CD4-positive, alpha-beta T cell treated with Interleukin-12 subunit alpha and Interleukin-12 subunit beta, for 1 hour (primary cell): ENCODE measurements at regions not wholly inside any gene's neighbourhood (a gene's known extent, or its start where the extent isn't known, plus 50 kb on each side); places are given as distances from the start of the nearest gene placed in this dataset.

Experiments
- DNase-seq: peaks from one replicate; pipeline ENCODE4 v3.0.0-alpha.2; 2020

GRCh38 chr5:174414315-174414710 lies 310.1 kb upstream of the MSX2 start:
- DNase-seq, result no peak

- DNase-seq, result no peak
Observed at GRCh38 chr5:174418809-174419539, 305.4 kb upstream of the MSX2 start.

GRCh38 chr5:174419540-174420132 lies 304.7 kb upstream of the MSX2 start:
- peak; percentile 76 for DNase-seq

- DNase-seq, result no peak
Observed at GRCh38 chr5:174420651-174421407, 303.6 kb upstream of the MSX2 start.

- no peak for DNase-seq
Observed at GRCh38 chr5:174421408-174421805, 303.0 kb upstream of the MSX2 start.

GRCh38 chr5:174423558-174423957 lies 300.8 kb upstream of the MSX2 start:
- no peak for DNase-seq

GRCh38 chr5:174424219-174425053 lies 299.9 kb upstream of the MSX2 start:
- no peak for DNase-seq

GRCh38 chr5:174425271-174425963 lies 299.0 kb upstream of the MSX2 start:
- no peak for DNase-seq

- no peak for DNase-seq
Observed at GRCh38 chr5:174425964-174426290, 298.5 kb upstream of the MSX2 start.

GRCh38 chr5:174426388-174426787 lies 298.0 kb upstream of the MSX2 start:
- no peak for DNase-seq

- no peak for DNase-seq
Observed at GRCh38 chr5:174426851-174427250, 297.5 kb upstream of the MSX2 start.

- no peak for DNase-seq
Observed at GRCh38 chr5:174427304-174427703, 297.1 kb upstream of the MSX2 start.

GRCh38 chr5:174428895-174429294 lies 295.5 kb upstream of the MSX2 start:
- DNase-seq, result no peak

GRCh38 chr5:174430940-174431339 lies 293.4 kb upstream of the MSX2 start:
- no peak for DNase-seq

- DNase-seq, result no peak
Observed at GRCh38 chr5:174431504-174431903, 292.9 kb upstream of the MSX2 start.

- no peak for DNase-seq
Observed at GRCh38 chr5:174433098-174433497, 291.3 kb upstream of the MSX2 start.

- DNase-seq, result no peak
Observed at GRCh38 chr5:174436750-174437149, 287.6 kb upstream of the MSX2 start.

- no peak for DNase-seq
Observed at GRCh38 chr5:174444479-174445188, 279.7 kb upstream of the MSX2 start.

GRCh38 chr5:174446446-174446845 lies 277.9 kb upstream of the MSX2 start:
- DNase-seq, result no peak

GRCh38 chr5:174446988-174447387 lies 277.4 kb upstream of the MSX2 start:
- DNase-seq, result no peak

- DNase-seq, result no peak
Observed at GRCh38 chr5:174448041-174448440, 276.3 kb upstream of the MSX2 start.

- DNase-seq, result no peak
Observed at GRCh38 chr5:174448662-174449061, 275.7 kb upstream of the MSX2 start.
